HCT116 (cell line): ENCODE measurements at regions not wholly inside any gene's neighbourhood (a gene's known extent, or its start where the extent isn't known, plus 50 kb on each side); places are given as distances from the start of the nearest gene placed in this dataset.

Experiments used
- ATAC-seq: fragments of 200-7000 bp; cut with Tn5 transposase; 2 replicates; pipeline ENCODE4 v1.9.1; 2020; ENCODE audit warnings: mild to moderate bottlenecking, moderate library complexity
- BruUV-seq: library from RNA; stranded (reverse); fragments of 400-500 nt; replicated peaks from 2 replicates; lab custom pipeline; 2021; lab: Mats Ljungman, UMichigan
- CTCF ChIA-PET: fragments of 300-600 bp; sonication (Branson Sonifier 250); formaldehyde crosslinking; loops from one replicate; lab custom pipeline; 2021; ENCODE audit warnings: antibody characterized with exemption; lab: Charles Lee
- POLR2A ChIA-PET: fragments of 300-600, 350-600 bp; sonication (Branson Sonifier 250); formaldehyde crosslinking; loops from one replicate; lab custom pipeline; 2021; ENCODE audit warnings: antibody characterized with exemption; lab: Charles Lee
- RAD21 ChIA-PET, 2 experiments: fragments of 300-600 bp; sonication (Branson Sonifier 250); formaldehyde crosslinking; loops; one replicate each; lab custom pipeline; 2023; ENCODE audit warnings: low total read pairs in 2 of 2; ENCODE audit not compliant: uncharacterized antibody in 2 of 2, unreplicated experiment in 2 of 2, low non-redundant PET in 1 of 2; lab: Charles Lee
- DNase-seq: peaks from one replicate; pipeline ENCODE4 v3.0.0-alpha.2; 2010; ENCODE audit warnings: low read depth, low spot score
- H2AFZ ChIP-seq: fragments of 200-600 bp; shearing (Covaris generic), sonication (generic); 2 replicates; pipeline ENCODE4 v1.6.1; 2017; ENCODE audit warnings: low read depth, mixed run types, mixed read lengths, antibody characterized with exemption, low read length; ENCODE audit not compliant: poor library complexity, severe bottlenecking
- H3K27ac ChIP-seq: 2 replicates; pipeline ENCODE4 v1.5.1; 2012; ENCODE audit warnings: low read depth, low read length
- H3K27me3 ChIP-seq: fragments of 200-600 bp; sonication (generic); 2 replicates; pipeline ENCODE4 v1.6.1; 2016; ENCODE audit warnings: mixed run types, low read length, mixed read lengths; ENCODE audit not compliant: insufficient read depth
- H3K36me3 ChIP-seq, 2 experiments: fragments of 200-500 bp in 1 of 2; fragments of 200-600 bp in 1 of 2; sonication (Bioruptor generic) in 1 of 2; sonication (generic) in 1 of 2; 2 replicates each; pipeline versions ENCODE4 v1.5.1 to v1.6.1; 2014 to 2016; ENCODE audit warnings: low read length in 2 of 2, inconsistent platforms in 1 of 2, mixed read lengths in 1 of 2, mixed run types in 1 of 2; ENCODE audit not compliant: insufficient read depth in 2 of 2, control insufficient read depth in 1 of 2
- H3K4me1 ChIP-seq, 2 experiments: fragments of 200-600 bp in 1 of 2; sonication (generic) in 1 of 2; 2 replicates each; pipeline versions ENCODE4 v1.5.1 to v1.6.1; 2012 to 2017; ENCODE audit warnings: low read length in 2 of 2, inconsistent platforms in 1 of 2, mild to moderate bottlenecking in 1 of 2, mixed read lengths in 1 of 2, mixed run types in 1 of 2, moderate library complexity in 1 of 2; ENCODE audit not compliant: insufficient read depth in 2 of 2, control insufficient read depth in 1 of 2
- H3K4me2 ChIP-seq: fragments of 200-600 bp; sonication (generic); 2 replicates; pipeline ENCODE4 v1.6.1; 2017; ENCODE audit warnings: mixed run types, low read length, mixed read lengths
- H3K4me3 ChIP-seq, 2 experiments: fragments of 200-600 bp in 1 of 2; sonication (generic) in 1 of 2; replicated peaks in 1 of 2; 2 replicates each; pipeline ENCODE4 v1.5.1; 2011 to 2016; ENCODE audit warnings: low read length in 2 of 2, control low read depth in 1 of 2, low read depth in 1 of 2, mild to moderate bottlenecking in 1 of 2, mixed read lengths in 1 of 2, mixed run types in 1 of 2
- H3K79me2 ChIP-seq: fragments of 200-600 bp; sonication (generic); 2 replicates; pipeline ENCODE4 v1.6.1; 2017; ENCODE audit warnings: mild to moderate bottlenecking, mixed run types, low read length, moderate library complexity, mixed read lengths; ENCODE audit not compliant: insufficient read depth
- H3K9ac ChIP-seq: fragments of 200-600 bp; sonication (generic); 2 replicates; pipeline ENCODE4 v1.6.1; 2016; ENCODE audit warnings: low read length, mixed read lengths
- H3K9me2 ChIP-seq: fragments of 200-600 bp; sonication (generic), shearing (Covaris generic); 2 replicates; pipeline ENCODE4 v1.6.1; 2017; ENCODE audit warnings: mixed run types, mild to moderate bottlenecking, moderate library complexity; ENCODE audit not compliant: insufficient read depth
- H3K9me3 ChIP-seq, 2 experiments: fragments of 200-500 bp in 1 of 2; fragments of 200-600 bp in 1 of 2; sonication (Bioruptor generic) in 1 of 2; sonication (generic) in 1 of 2; 2 replicates each; pipeline ENCODE4 v1.6.1; 2014 to 2017; ENCODE audit warnings: low read length in 2 of 2, mixed read lengths in 2 of 2, inconsistent platforms in 1 of 2, low read depth in 1 of 2, mild to moderate bottlenecking in 1 of 2, mixed run types in 1 of 2, moderate library complexity in 1 of 2; ENCODE audit not compliant: control insufficient read depth in 1 of 2, insufficient read depth in 1 of 2
- H4K20me1 ChIP-seq: fragments of 200-600 bp; sonication (generic), shearing (Covaris generic); 2 replicates; pipeline ENCODE4 v1.6.1; 2017; ENCODE audit warnings: mixed run types, mild to moderate bottlenecking, moderate library complexity; ENCODE audit not compliant: insufficient read depth
- EZH2phosphoT487 ChIP-seq: fragments of 200-600 bp; IDR thresholded peaks from 2 replicates; pipeline ENCODE4 v1.6.1; 2018; ENCODE audit warnings: antibody characterized with exemption, borderline replicate concordance
- JUND ChIP-seq: IDR thresholded peaks from 2 replicates; pipeline ENCODE4 v1.6.1; 2012
- REST ChIP-seq: IDR thresholded peaks from 2 replicates; pipeline ENCODE4 v1.6.1; 2012; ENCODE audit warnings: low read depth
- intact Hi-C: fragments of 100-400 bp; cut with micrococcal nuclease; formaldehyde crosslinking; loops from 2 replicates; pipeline ENCODE4 v1.10.0; 2022

GRCh38 chr5:61800450-61800849 is 468.4 kb downstream of the ZSWIM6 start:
- no peak overlapping the region for H3K4me3 ChIP-seq
- no peak for DNase-seq
- H3K4me1 ChIP-seq, result peaks cover 8 to 10% of the 10 kb centered on the region in 2 experiments
- no peaks in the 10 kb centered on the region for H3K79me2 ChIP-seq
- TF ChIP-seq JUND (no peak), EZH2phosphoT487 (no peak)
- no peak for ATAC-seq
- H2AFZ ChIP-seq, result no peak overlapping the region
- no peaks in the 10 kb centered on the region for H4K20me1 ChIP-seq
- no peaks in the 10 kb centered on the region for H3K36me3 ChIP-seq
- no peak overlapping the region for H3K27ac ChIP-seq
- no peak overlapping the region for H3K9ac ChIP-seq
- no peaks in the 10 kb centered on the region for H3K9me2 ChIP-seq
- POLR2A ChIA-PET, result no interaction called here
- intact Hi-C loops, result no loop called here
- no TSS peak for BruUV-seq
- H3K4me2 ChIP-seq, result no peak overlapping the region
- peaks cover 29% of the 10 kb centered on the region; the same call in 1 of the 2 replicates for H3K27me3 ChIP-seq
- RAD21 ChIA-PET, result no interaction called here
- CTCF ChIA-PET, result interaction anchor here (1.1 kb wide), 1 partner anchor 32 kb away, joined by 4 read pairs; no protein-coding TSS in a partner anchor
- H3K9me3 ChIP-seq, result no peaks in the 10 kb centered on the region

GRCh38 chr5:61801174-61801573 is 469.1 kb downstream of the ZSWIM6 start:
- H3K9ac ChIP-seq, result no peak overlapping the region
- H4K20me1 ChIP-seq, result no peaks in the 10 kb centered on the region
- CTCF ChIA-PET, result interaction anchor here (1.1 kb wide), 1 partner anchor 33 kb away, joined by 4 read pairs; no protein-coding TSS in a partner anchor
- H3K9me3 ChIP-seq, result no peaks in the 10 kb centered on the region
- H3K36me3 ChIP-seq, result no peaks in the 10 kb centered on the region
- TF ChIP-seq REST, result no peak
- TF ChIP-seq, all 23 proteins: peak for 0
- Histone ChIP-seq H3K79me2 (no peaks in the 10 kb centered on the region), H3K27ac (no peak overlapping the region), H3K9me2 (no peaks in the 10 kb centered on the region), H2AFZ (no peak overlapping the region), H3K27me3 (peaks cover 32% of the 10 kb centered on the region; the same call in 1 of the 2 replicates), H3K4me3 (no peak overlapping the region), H3K4me1 (peaks cover 9 to 10% of the 10 kb centered on the region in 2 experiments), H3K4me2 (no peak overlapping the region)
- DNase-seq (no peak), ATAC-seq (no peak)
- intact Hi-C loops, result no loop called here
- no TSS peak for BruUV-seq
- ChIA-PET POLR2A (no interaction called here), RAD21 (no interaction called here)
